ENCODE measurements at regions not wholly inside any gene's neighbourhood (a gene's known extent, or its start where the extent isn't known, plus 50 kb on each side); places are given as distances from the start of the nearest gene placed in this dataset.

GRCh38 chr20:19934792-19935491, 82.2 kb upstream of the NAA20 start:
- TF ChIP-seq CTCF (IDR thresholded peaks at IDR 0.05), result no peak
- TF ChIP-seq POLR2A (IDR thresholded peaks at IDR 0.05), result peak; percentile 34 to 53

Measured in adrenal gland (tissue), 5 donors.